Calu3 (cell line): ENCODE measurements at regions not wholly inside any gene's neighbourhood (a gene's known extent, or its start where the extent isn't known, plus 50 kb on each side); places are given as distances from the start of the nearest gene placed in this dataset.
A peak's percentile ranks its signal among the peaks of the same experiment; 100 is the strongest.

ENCODE experiments used
- BruUV-seq: library from RNA; stranded (reverse); fragments of 400-500 nt; replicated peaks from 2 replicates; lab custom pipeline; 2021; lab: Mats Ljungman, UMichigan
- CTCF ChIA-PET: fragments of 300-600 bp; sonication (Branson Sonifier 250); formaldehyde crosslinking; loops from one replicate; lab custom pipeline; 2022; ENCODE audit warnings: antibody characterized with exemption; lab: Charles Lee
- DNase-seq: peaks from one replicate; pipeline ENCODE4 v3.0.0; 2022
- H3K27ac Mint-ChIP-seq: one replicate; pipeline ENCODE4 v1.8.0; 2022; ENCODE audit warnings: mixed read lengths; ENCODE audit not compliant: unreplicated experiment
- H3K27me3 Mint-ChIP-seq: one replicate; pipeline ENCODE4 v1.8.0; 2022; ENCODE audit warnings: mixed read lengths; ENCODE audit not compliant: unreplicated experiment
- H3K36me3 Mint-ChIP-seq: one replicate; pipeline ENCODE4 v1.8.0; 2022; ENCODE audit warnings: mild to moderate bottlenecking, moderate library complexity, mixed read lengths; ENCODE audit not compliant: insufficient read depth, unreplicated experiment
- H3K4me1 Mint-ChIP-seq: one replicate; pipeline ENCODE4 v1.8.0; 2022; ENCODE audit warnings: mild to moderate bottlenecking, low read depth, mixed read lengths; ENCODE audit not compliant: unreplicated experiment
- H3K4me3 Mint-ChIP-seq: one replicate; pipeline ENCODE4 v1.8.0; 2022; ENCODE audit warnings: mild to moderate bottlenecking, low read depth, moderate library complexity, mixed read lengths; ENCODE audit not compliant: unreplicated experiment
- H3K9me3 Mint-ChIP-seq: one replicate; pipeline ENCODE4 v1.8.0; 2022; ENCODE audit warnings: low read depth, mixed read lengths; ENCODE audit not compliant: unreplicated experiment
- CTCF ChIP-seq: fragments of 200-600 bp; IDR thresholded peaks from one replicate; pipeline ENCODE4 v1.8.0; 2022; ENCODE audit warnings: antibody characterized with exemption; ENCODE audit not compliant: unreplicated experiment
- intact Hi-C: fragments of 100-400 bp; cut with micrococcal nuclease; formaldehyde crosslinking; loops from one replicate; pipeline ENCODE4 v1.10.0; 2022; ENCODE audit not compliant: unreplicated experiment

DNA sequence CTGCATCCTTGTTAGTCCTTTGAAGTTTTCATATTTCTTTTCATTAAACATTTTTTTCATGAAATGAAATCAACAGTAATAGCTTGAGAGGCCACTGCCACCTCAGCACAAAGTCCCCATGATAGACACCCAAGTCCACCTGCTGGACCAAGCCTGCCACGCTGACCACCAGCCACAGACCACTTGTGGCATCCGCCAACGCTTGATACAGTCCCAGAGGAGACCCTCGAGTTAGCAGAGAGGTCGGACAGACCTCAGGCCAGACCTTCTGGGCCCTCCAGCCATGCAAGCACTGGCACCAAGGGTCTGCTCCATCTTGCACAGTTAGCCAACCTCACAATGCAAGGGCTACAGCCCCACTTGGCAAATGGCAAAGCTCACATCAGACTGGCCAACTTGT, 91.8 kb upstream of the RTL6 start:
- peaks cover 98% of the 10 kb centered on the region for H3K27me3 Mint-ChIP-seq

DNA sequence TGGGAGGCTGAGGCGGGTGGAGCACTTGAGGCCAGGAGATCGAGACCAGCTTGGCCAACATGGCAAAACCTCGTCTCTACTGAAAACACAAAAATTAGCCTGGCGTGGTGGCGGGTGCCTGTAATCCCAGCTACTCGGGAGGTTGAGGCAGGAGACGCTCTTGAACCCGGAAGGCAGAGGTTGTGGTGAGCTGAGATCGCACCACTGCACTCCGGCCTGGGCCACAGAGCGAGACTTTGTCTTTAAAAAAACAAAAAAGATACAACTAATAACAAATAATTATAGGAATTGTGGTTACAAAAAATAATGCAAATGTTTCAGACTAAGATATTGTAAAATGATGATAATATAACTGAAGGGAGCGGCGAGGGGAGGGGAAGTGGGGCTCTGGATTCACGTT, 90.3 kb upstream of the RTL6 start:
- CTCF ChIA-PET: no interaction called here
- peaks cover 16% of the 10 kb centered on the region for H3K4me1 Mint-ChIP-seq
- DNase-seq: no peak
- H3K27ac Mint-ChIP-seq: no peak overlapping the region
- TF ChIP-seq CTCF: no peak
- no peaks in the 10 kb centered on the region for H3K36me3 Mint-ChIP-seq
- H3K27me3 Mint-ChIP-seq: peaks cover 98% of the 10 kb centered on the region
- BruUV-seq: no TSS peak
- H3K4me3 Mint-ChIP-seq: no peak overlapping the region
- H3K9me3 Mint-ChIP-seq: peaks cover 4% of the 10 kb centered on the region
- intact Hi-C loops: no loop called here

More for the DNA sequence above, 91.8 kb upstream of the RTL6 start:
- no peak overlapping the region for H3K4me3 Mint-ChIP-seq
- H3K36me3 Mint-ChIP-seq: no peaks in the 10 kb centered on the region
- intact Hi-C loops: no loop called here
- no peak for TF ChIP-seq CTCF
- no peak overlapping the region for H3K27ac Mint-ChIP-seq
- no TSS peak for BruUV-seq
- peaks cover 16% of the 10 kb centered on the region for H3K4me1 Mint-ChIP-seq
- H3K9me3 Mint-ChIP-seq: peaks cover 4% of the 10 kb centered on the region
- DNase-seq: no peak
- CTCF ChIA-PET: no interaction called here

GRCh38 chr22:44587737-44588310, 89.8 kb upstream of the RTL6 start:
- TF ChIP-seq CTCF: no peak
- no peak overlapping the region for H3K4me3 Mint-ChIP-seq
- peaks cover 4% of the 10 kb centered on the region for H3K9me3 Mint-ChIP-seq
- CTCF ChIA-PET: no interaction called here
- H3K27me3 Mint-ChIP-seq: peaks cover 98% of the 10 kb centered on the region
- no peaks in the 10 kb centered on the region for H3K36me3 Mint-ChIP-seq
- H3K4me1 Mint-ChIP-seq: peaks cover 16% of the 10 kb centered on the region
- DNase-seq: no peak
- no peak overlapping the region for H3K27ac Mint-ChIP-seq
- BruUV-seq: no TSS peak
- intact Hi-C loops: no loop called here

DNA sequence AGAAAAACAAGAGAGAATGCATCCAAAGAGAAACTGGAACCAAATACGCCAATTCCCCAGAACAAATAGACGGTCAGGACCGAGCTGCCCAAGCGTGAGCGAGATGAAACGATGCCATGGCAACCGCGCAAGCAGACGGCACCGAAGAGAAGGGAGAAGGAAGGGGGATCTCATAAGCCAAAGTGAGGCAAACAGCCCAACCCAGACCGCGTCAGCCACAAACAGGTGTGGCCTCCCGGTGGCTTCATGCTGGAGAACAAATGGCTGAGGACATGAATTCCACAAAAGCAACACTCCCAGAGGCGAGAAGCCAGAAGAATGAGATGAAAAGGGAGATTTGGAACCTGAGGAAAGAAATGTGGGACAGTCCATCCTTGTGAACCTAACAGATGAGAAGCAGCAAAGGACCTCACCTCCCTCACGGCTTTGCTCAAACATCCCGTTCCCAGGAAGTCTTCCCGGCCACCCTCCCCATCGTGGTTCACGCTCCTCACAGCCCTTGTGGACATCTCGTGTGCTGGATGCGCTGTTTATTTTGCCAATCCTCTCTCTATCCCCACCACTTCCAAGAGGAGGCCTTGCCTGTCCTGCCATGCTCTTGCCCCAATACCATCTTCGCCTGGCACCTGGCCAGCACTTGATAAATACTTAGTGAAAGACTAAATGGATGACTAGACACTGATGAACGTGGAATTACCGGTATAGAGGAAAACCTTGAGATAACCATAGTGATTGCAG, 89.1 kb upstream of the RTL6 start:
- Mint-ChIP-seq H3K4me1 (peaks cover 16% of the 10 kb centered on the region), H3K9me3 (peaks cover 4% of the 10 kb centered on the region), H3K36me3 (no peaks in the 10 kb centered on the region), H3K27ac (no peak overlapping the region), H3K4me3 (peak overlapping the region; percentile 24), H3K27me3 (peaks cover 98% of the 10 kb centered on the region)
- no peak for TF ChIP-seq CTCF
- intact Hi-C loops: no loop called here
- BruUV-seq: no TSS peak
- CTCF ChIA-PET: no interaction called here
- no peak for DNase-seq
